EL (cell line): ENCODE measurements at regions not wholly inside any gene's neighbourhood (a gene's known extent, or its start where the extent isn't known, plus 50 kb on each side); places are given as distances from the start of the nearest gene placed in this dataset.

Source experiments
- DNase-seq: peaks from one replicate; pipeline ENCODE4 v3.0.0-alpha.2; 2016

DNA sequence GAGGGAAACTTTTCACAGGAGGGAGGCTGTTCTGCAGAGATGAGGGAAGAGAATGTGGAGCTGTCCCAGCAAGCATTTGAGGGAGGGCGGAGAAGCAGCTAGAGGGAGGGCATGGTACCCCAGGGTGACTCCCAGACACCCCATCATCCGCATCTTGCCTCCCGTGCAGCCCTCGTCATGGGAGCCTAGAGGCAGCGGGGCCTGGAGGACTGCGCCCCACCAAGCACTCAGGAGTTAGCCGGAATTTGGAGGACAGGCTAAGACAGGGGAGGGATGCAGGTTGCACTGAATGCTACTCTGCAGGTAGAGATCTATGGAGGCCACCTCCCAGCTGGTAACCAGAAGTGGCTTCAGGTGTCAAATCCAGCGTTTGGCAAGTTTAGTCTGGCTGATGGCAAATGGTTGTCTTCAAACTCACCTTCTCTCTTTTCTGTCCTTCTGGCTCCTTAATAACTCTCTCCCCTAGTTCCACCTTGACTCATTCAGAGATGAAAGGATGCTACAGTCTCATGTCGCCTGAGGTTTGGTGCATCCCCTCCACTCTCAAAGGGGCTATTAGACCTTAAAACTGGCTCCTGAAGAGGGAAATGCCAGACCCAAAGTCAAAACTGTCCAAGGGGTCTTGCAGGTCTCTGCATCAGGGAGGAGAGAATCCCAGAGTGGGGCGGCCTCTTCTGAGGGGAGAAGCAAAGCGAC is 155.9 kb upstream of the TLE3 start:
- DNase-seq, result no peak

GRCh38 chr15:70252951-70253320 is 155.2 kb upstream of the TLE3 start:
- DNase-seq, result no peak

GRCh38 chr15:70252056-70252950 is 154.6 kb upstream of the TLE3 start:
- DNase-seq, result no peak

DNA sequence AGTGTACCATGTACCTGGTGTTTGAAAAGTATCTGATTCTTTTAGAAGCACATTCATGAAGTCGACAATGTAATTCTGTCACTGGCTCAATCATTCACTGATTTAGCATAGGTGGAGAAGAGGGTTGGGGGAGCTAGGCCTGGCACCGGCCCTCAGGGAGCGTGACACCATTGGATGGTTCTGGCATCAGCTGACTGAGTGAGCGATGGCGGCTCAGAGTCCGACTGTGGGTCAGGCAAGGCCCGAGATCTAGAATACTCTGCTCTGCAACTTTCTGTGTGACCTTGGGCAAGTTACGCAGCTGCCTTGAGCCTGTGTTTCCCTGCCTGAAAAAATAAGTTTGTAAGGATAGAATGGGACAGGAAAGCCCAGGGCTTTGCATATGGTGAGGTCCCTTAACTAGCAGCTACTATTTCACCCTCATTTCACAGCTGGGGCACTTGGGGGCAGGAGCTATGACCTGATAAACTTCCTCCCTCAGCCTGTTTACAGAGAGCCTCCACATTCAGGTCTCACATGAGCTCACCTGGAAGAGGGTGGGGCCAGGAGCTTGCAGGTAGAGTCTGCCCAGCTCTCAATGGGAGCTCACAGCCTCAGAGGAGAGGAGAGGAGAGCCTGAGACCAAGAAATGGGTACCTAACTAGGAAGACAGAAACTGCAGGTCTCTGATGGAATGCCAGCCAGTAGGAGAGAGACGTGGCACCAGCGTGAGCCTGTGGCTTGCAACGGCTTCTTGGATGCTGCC is 153.7 kb upstream of the TLE3 start:
- DNase-seq, result no peak

GRCh38 chr15:70250208-70251201 is 152.8 kb upstream of the TLE3 start:
- no peak for DNase-seq

DNA sequence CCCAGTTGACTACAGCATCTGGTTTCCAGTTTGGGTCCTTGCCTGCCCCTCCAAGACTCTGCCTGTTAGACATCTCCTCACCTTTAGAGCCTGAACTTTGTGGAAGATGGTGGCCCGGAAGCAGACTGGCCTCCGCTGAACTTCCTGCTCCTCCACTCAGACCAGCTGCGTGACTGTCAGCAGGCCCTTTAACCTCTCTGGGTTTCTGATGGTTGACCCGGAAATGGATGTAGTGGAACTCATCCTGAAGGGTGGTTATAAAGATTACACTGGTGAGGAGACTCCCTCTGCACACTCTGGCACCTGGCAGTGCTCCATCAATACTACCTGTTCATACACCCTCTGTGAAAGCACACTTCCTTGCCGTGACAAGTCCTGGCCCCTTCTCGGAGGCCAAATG is 151.9 kb upstream of the TLE3 start:
- DNase-seq, result no peak

- no peak for DNase-seq
These were observed 150.7 kb upstream of the TLE3 start for GRCh38 chr15:70248116-70249025.

GRCh38 chr15:70247281-70247680 is 149.6 kb upstream of the TLE3 start:
- DNase-seq, result no peak

DNA sequence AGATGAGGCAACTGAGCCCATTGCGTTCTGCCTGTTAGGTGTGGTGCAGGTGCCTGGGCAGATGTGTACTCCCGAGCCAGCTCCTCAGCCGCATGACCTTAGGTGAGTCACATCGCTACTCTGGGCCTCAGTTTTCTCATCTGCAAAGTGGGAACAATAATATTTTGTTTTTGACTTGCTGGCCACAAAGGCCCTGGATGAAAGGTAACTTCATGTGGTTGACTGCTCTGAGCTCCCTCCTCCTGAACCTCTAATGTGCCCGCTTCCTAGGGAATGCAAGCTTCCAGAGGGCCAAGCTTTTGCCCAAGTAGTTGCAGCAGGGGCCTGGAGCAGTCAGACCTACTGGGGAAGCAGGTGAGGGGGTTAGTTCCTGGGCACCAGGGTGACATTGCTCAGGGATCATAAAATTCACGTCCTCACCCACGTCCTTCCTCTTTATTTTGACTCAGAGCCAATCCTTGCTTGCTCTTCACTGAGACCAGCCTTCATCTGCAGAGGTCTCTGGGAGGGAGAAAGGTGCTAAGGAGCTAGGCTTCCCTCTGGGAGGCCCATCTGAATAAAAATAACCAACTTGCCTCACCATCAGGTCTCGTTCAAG is 149.0 kb upstream of the TLE3 start:
- no peak for DNase-seq

GRCh38 chr15:70245932-70246622 is 148.4 kb upstream of the TLE3 start:
- peak; percentile 80 for DNase-seq

GRCh38 chr15:70244978-70245542 is 147.3 kb upstream of the TLE3 start:
- no peak for DNase-seq

DNA sequence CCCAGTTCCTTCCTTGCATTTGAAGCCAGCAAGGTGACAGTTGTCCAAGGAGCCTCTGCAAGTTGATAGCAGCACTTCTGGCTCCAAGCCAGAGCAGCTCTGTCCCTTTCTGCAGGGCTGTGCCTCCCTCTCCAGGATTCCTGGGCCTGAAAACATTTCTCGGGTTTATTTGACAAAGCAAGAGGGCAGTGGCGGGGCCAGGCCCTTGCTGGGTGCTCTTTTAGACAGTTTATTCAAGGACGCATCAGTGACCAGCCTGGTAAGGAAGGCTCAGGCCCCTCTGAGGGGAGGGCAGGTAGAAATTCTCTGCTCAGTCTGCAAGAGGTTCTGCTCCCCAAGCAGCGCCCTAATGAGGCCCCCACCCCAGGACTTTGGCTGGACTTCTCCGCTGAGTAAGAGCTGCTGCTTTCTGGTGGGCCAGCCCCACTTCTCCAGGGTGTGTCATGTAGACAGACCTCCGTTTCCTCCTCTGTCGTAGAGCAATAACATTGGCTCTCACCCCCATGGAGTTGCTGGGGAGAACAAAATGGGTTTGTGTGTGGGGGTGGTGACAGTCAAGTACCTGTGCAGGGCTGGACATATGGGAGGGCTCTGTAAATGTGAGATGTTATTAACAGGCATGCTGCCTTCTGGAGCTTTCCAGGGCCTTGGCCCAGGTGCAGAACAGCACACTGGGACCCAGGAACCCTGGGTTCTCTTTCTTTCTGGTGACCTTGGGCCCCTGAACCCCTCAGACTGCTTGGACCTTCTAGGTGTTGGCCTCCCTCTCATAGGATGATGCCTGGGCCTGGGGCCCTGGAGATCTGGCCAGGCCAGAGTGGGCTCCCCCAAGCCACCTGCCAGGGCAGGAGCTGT is 146.2 kb upstream of the TLE3 start:
- DNase-seq, result no peak

GRCh38 chr15:70242951-70243685 is 145.4 kb upstream of the TLE3 start:
- DNase-seq, result no peak

DNA sequence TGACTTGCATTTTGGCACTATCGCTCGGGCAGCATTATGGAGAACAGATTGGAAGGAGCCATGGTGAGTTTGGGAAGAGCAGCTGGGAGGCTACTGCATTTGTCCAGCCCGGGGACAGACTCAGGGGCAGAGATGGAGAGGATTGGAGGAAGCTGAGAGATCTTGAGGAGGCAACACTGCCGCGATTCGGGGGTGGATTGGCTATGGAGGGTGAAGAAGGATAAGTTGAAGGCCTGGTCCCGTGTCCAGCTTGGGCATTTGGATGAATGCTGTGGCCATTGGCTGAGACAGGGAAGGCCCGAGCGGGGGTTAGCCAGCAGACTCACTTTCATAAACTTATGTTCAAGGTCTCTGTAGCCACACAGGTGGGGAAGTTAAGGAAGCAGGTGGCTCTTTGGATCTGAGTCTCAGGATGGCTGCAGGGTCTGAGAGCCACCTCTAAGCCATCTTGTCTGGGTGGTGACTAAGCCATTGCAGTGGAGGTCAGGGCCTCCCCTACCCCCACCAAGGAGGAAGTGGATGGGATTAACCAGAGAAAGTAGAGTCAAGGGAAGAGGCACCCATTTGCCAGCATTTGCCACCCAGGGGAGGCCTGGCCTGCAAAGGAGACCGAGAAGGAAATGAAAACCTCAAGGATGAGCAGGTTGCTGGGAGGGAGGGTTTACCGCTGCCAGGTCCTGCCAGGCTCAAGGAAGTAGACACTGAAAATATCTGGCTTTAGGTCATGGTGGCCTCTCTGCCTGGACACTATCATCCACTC is 144.0 kb upstream of the TLE3 start:
- no peak for DNase-seq

DNA sequence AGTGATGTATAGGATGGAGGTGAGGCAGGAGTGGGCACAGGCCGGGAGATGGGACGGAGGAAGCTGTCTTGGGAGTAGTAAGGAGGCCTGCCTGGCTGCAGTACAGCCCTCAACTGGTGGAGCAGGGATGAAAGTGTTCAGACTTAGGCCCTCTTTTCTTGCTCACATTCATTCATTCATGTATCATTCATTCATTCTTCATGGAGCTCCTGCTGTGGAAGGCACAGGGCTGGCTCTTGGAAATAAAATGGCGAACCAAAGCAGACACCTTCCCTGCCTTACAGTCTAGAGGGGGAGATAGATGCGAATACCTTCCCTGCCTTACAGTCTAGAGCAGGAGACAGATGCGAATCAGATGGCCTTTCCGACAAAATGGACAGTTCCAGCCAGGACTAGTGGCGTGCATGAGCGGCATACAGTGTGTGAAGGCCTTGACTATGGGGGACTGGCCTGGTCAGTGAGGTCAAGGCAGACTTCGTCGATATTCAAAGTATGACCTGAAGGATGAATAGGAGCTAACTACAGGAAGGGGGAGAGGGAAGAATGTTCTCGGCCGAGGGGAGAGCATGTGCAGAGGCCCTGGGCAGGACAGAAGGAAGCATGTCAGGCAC is 143.2 kb upstream of the TLE3 start:
- no peak for DNase-seq

- DNase-seq, result no peak
These were observed 142.4 kb upstream of the TLE3 start for GRCh38 chr15:70240082-70240481.

DNA sequence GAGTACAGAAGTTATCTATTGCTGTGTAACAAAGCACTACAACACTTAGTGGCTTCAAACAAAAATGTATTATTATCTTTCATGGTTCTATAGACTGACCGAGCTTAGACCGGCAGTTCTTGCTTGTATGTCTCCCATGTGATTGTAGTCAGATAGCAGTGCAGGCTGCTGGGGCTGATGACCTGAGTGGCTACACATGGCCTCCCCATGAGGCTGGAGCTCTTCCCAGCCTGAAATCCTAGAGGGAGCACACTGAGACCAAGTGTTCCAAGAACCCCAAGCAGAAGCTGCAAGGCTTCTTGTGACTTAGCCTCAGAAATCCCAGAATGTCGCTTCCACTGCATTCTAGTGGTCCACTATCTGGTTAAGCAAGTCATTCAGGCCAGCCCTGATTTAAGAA is 141.2 kb upstream of the TLE3 start:
- DNase-seq, result no peak
